Gastrocnemius medialis (tissue), 4 donors: ENCODE measurements at regions not wholly inside any gene's neighbourhood (a gene's known extent, or its start where the extent isn't known, plus 50 kb on each side); places are given as distances from the start of the nearest gene placed in this dataset.

Source experiments
- CTCF ChIP-seq, 5 experiments: fragments of 450-650 bp in 3 of 5; fragments of 200-600 bp in 2 of 5; sonication (generic) in 2 of 5; IDR thresholded peaks in 4 of 5; conservative IDR thresholded peaks in 1 of 5; 1 replicate in 4 of 5; 2 replicates in 1 of 5; pipeline ENCODE4 v1.5.1; 2016 to 2019; ENCODE audit warnings: antibody characterized with exemption in 5 of 5, mild to moderate bottlenecking in 3 of 5, moderate library complexity in 3 of 5
- POLR2A ChIP-seq, 2 donors: fragments of 450-650 bp; IDR thresholded peaks; one replicate each; pipeline ENCODE4 v1.6.1; 2017; ENCODE audit warnings: antibody characterized with exemption in 2 of 2, mild to moderate bottlenecking in 2 of 2, moderate library complexity in 2 of 2

DNA sequence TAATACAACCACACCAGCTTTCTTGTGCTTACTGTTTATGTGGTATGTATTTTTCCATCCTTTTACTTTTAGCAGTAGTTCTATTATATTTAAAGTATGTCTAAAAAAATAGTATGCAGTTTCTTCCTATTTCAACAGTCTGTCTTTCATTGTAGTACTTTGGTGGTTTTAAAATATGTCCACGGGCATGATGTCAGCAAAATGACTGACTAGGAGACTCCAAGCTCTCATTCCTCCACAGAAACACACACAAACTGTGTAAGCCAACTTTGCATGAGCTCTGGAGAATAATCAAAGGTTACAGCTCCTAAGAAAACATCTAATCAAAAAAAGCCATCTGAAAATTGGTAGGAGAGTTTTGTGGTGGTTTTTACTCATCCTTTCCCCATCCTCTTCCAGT, 56.1 kb downstream of the TEX51 start:
- no peak for TF ChIP-seq CTCF (IDR thresholded peaks at IDR 0.05 in 4 of 5, conservative IDR thresholded peaks at IDR 0.05 in 1 of 5)
- no peak for TF ChIP-seq POLR2A (IDR thresholded peaks at IDR 0.05)
